Chondrocyte (in vitro differentiated cells): ENCODE measurements at regions not wholly inside any gene's neighbourhood (a gene's known extent, or its start where the extent isn't known, plus 50 kb on each side); places are given as distances from the start of the nearest gene placed in this dataset.

Experiments used
- DNase-seq: peaks from one replicate; pipeline ENCODE4 v3.0.0; 2021; ENCODE audit warnings: mixed read lengths, low spot score
- H3K27ac Mint-ChIP-seq: one replicate; pipeline ENCODE4 v1.8.0; 2021; ENCODE audit warnings: mild to moderate bottlenecking, moderate library complexity, mixed read lengths; ENCODE audit not compliant: unreplicated experiment
- H3K27me3 Mint-ChIP-seq: 2 replicates; pipeline ENCODE4 v1.8.0; 2021; ENCODE audit warnings: low read depth, mixed read lengths
- H3K36me3 Mint-ChIP-seq: 2 replicates; pipeline ENCODE4 v1.8.0; 2021; ENCODE audit warnings: low read depth, mixed read lengths
- H3K4me1 Mint-ChIP-seq: 2 replicates; pipeline ENCODE4 v1.8.0; 2021; ENCODE audit warnings: low read depth, mild to moderate bottlenecking, mixed read lengths
- H3K4me3 Mint-ChIP-seq: one replicate; pipeline ENCODE4 v1.8.0; 2021; ENCODE audit warnings: mild to moderate bottlenecking, moderate library complexity, mixed read lengths; ENCODE audit not compliant: unreplicated experiment
- H3K9me3 Mint-ChIP-seq: 2 replicates; pipeline ENCODE4 v1.8.0; 2021; ENCODE audit warnings: low read depth, mixed read lengths
- TF ChIP-seq, protein P1 (sequence below): fragments of 200-600 bp; sonication (generic); IDR thresholded peaks from 2 replicates; pipeline ENCODE4 v1.5.0; 2021; ENCODE audit warnings: antibody characterized with exemption, mild to moderate bottlenecking, moderate library complexity

DNA sequence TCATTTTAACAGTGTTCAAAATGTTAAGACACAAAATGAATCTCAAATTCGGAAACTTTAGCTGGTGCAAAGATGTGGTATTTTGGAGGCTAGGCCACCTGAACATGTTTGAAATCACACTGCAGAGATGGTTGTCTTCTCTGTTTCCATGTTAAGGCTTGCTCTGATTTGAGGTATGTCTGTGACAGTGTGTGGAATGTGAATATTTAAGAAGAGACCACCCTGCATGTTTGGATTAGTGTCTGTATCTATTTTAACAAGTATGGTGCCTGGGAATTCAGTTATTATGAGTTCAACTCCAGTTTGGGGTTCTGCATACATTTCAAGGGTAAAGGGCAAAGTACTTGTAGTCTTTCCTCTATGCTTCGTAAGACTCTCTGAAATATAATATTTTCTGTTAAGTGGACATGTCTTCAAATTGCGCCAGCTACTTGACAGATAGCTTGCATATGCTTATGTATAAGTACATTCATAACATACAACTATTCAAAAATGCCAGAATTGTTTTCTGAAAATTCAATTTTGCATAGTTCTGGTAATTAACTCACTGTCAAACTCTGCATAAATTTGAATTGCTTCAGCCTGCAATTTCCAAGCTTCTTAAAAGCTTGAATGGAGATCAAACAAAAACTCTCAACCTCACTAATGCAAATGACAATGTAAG lies 424.0 kb downstream of the ADAMTS20 start:
- H3K4me1 Mint-ChIP-seq = peaks cover 30% of the 10 kb centered on the region
- DNase-seq = no peak
- H3K4me3 Mint-ChIP-seq = no peak overlapping the region
- no peaks in the 10 kb centered on the region for H3K27me3 Mint-ChIP-seq
- peaks cover 5% of the 10 kb centered on the region for H3K9me3 Mint-ChIP-seq
- no peaks in the 10 kb centered on the region for H3K36me3 Mint-ChIP-seq
- H3K27ac Mint-ChIP-seq = no peak overlapping the region
- TF ChIP-seq, protein P1, sequence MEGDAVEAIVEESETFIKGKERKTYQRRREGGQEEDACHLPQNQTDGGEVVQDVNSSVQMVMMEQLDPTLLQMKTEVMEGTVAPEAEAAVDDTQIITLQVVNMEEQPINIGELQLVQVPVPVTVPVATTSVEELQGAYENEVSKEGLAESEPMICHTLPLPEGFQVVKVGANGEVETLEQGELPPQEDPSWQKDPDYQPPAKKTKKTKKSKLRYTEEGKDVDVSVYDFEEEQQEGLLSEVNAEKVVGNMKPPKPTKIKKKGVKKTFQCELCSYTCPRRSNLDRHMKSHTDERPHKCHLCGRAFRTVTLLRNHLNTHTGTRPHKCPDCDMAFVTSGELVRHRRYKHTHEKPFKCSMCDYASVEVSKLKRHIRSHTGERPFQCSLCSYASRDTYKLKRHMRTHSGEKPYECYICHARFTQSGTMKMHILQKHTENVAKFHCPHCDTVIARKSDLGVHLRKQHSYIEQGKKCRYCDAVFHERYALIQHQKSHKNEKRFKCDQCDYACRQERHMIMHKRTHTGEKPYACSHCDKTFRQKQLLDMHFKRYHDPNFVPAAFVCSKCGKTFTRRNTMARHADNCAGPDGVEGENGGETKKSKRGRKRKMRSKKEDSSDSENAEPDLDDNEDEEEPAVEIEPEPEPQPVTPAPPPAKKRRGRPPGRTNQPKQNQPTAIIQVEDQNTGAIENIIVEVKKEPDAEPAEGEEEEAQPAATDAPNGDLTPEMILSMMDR = no peak

DNA sequence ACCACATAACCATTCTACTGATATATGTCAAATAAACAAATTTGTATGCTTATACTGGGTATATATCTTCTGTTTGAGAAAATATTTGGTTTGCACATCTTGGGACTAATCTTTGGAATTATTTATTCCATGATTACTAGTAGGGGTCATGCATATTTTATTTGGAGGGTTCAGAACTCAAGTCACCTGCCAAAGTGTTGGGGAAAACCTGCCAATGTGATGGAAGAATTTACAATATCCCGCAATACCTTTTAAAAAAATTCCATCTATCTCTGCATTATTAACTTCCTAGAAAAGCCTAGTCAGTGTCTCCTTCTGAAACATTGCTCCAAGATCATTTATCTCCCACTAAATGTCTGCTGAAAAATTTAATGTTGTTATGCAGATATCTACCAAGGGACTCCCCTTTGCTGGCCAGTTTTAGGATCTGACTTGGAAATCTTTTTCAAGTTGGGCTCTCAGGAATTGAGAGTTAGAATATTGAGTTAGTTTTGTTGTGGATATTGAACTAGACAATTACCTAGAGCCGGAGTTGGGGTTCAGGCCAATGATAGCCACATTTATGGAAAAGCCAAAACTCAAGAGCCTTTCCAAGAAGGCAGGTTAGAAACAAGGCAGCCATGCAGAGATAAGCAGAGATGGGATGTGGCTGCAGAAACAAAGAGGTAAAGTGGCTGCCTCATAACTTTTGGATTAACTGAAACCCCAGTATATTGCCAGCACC lies 425.2 kb downstream of the ADAMTS20 start:
- Mint-ChIP-seq H3K4me3 (no peak overlapping the region), H3K9me3 (peaks cover 5% of the 10 kb centered on the region), H3K27ac (no peak overlapping the region), H3K36me3 (no peaks in the 10 kb centered on the region), H3K27me3 (no peaks in the 10 kb centered on the region), H3K4me1 (peaks cover 24% of the 10 kb centered on the region)
- DNase-seq = no peak
- TF ChIP-seq, protein P1 = no peak

DNA sequence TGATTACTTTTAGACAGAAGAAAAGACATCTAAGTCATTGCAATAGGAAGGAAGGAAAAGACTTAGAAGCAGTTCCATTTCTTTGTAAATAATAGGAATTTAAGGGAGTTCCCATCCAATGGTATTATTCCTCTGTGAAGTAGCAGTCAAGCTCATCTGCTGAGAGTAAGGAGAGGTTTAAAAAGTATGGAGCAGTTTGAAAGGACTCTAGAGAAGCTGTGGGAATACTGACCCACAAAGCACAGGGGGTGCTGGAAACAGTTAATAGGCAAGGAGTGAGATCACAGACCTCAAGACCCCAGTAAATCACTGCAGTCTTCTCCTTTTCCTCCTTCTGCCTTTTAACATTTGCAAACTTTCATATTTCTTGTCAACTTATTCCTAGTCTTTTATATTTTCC lies 428.5 kb downstream of the ADAMTS20 start:
- no peaks in the 10 kb centered on the region for H3K27me3 Mint-ChIP-seq
- DNase-seq = no peak
- H3K4me1 Mint-ChIP-seq = peaks cover 13% of the 10 kb centered on the region
- TF ChIP-seq, protein P1 = no peak
- H3K27ac Mint-ChIP-seq = no peak overlapping the region
- H3K9me3 Mint-ChIP-seq = peaks cover 9% of the 10 kb centered on the region
- no peak overlapping the region for H3K4me3 Mint-ChIP-seq
- peaks cover 1% of the 10 kb centered on the region for H3K36me3 Mint-ChIP-seq

DNA sequence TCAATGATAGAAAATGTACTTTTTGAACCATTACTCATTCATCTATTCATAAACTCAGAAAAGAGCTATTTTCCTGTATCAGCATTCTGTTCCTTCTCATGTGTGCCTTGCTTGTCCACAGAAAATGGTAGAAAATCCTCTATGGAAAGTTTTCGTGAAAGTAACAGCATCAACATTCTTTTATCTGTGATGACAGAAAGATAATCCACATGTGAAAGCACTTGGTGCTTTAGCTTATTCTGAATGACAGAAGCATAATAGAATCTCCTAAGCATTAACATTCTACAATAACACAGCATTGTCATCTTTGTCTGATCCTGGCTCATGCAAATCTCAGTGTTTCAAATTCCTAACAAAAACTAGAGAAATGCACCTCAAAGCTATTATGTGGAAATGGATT lies 431.9 kb downstream of the ADAMTS20 start:
- no peak for DNase-seq
- Mint-ChIP-seq H3K27ac (no peak overlapping the region), H3K9me3 (peaks cover 17% of the 10 kb centered on the region), H3K27me3 (no peaks in the 10 kb centered on the region), H3K36me3 (peaks cover 1% of the 10 kb centered on the region), H3K4me3 (no peak overlapping the region), H3K4me1 (peaks cover 13% of the 10 kb centered on the region)
- TF ChIP-seq, protein P1 = no peak

DNA sequence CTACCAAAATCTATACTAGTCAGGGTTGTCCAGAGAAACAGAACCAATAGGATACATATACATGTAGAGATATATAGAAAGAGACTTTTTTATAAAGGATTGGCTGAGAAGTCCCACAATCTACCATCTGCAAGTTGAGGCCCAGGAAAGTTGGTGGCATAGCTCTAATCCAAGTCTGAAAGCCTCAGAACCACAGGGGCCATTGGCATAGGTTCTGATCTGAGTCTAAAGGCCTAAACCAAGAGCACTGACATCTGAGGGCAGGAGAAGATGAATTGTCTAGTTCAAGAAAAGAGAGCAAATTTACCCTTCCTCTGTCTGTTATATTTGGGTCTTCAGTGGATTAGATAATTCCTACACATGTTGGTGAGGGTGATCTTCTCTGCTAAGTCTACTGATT lies 433.1 kb downstream of the ADAMTS20 start:
- Mint-ChIP-seq H3K27me3 (no peaks in the 10 kb centered on the region), H3K36me3 (peaks cover 1% of the 10 kb centered on the region), H3K9me3 (peaks cover 12% of the 10 kb centered on the region), H3K4me3 (no peak overlapping the region), H3K27ac (no peak overlapping the region), H3K4me1 (peaks cover 8% of the 10 kb centered on the region)
- no peak for DNase-seq
- TF ChIP-seq, protein P1 = no peak
